ENCODE measurements at regions not wholly inside any gene's neighbourhood (a gene's known extent, or its start where the extent isn't known, plus 50 kb on each side); places are given as distances from the start of the nearest gene placed in this dataset.

DNA sequence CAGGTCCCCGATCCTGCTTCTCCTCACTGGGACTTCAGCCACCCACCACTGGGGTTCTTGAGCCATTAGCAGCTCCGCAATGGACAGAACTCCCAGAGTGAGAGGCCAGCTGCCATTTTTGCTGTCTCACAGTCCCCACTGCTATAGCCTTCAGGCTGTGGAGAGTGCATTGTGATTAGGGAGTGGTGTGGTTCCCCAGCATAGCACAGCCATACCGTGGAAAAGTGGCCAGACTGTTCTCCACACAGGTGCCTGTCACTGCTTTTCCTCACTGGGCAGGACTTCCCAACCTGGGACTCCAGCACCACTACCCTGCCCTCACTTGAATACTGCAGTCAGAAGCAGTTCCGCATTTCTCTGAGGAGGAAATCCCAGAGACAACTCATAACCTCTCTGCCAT, 270.3 kb upstream of the DCBLD2 start:
- H4K20me1 ChIP-seq (ENCODE audit: control insufficient read depth, extremely low read depth, insufficient read depth, low read length) = no peaks in the 10 kb centered on the region
- TF ChIP-seq, protein P1, sequence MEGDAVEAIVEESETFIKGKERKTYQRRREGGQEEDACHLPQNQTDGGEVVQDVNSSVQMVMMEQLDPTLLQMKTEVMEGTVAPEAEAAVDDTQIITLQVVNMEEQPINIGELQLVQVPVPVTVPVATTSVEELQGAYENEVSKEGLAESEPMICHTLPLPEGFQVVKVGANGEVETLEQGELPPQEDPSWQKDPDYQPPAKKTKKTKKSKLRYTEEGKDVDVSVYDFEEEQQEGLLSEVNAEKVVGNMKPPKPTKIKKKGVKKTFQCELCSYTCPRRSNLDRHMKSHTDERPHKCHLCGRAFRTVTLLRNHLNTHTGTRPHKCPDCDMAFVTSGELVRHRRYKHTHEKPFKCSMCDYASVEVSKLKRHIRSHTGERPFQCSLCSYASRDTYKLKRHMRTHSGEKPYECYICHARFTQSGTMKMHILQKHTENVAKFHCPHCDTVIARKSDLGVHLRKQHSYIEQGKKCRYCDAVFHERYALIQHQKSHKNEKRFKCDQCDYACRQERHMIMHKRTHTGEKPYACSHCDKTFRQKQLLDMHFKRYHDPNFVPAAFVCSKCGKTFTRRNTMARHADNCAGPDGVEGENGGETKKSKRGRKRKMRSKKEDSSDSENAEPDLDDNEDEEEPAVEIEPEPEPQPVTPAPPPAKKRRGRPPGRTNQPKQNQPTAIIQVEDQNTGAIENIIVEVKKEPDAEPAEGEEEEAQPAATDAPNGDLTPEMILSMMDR (conservative IDR thresholded peaks at IDR 0.05 in 1 of 2, IDR thresholded peaks at IDR 0.05 in 1 of 2; ENCODE audit: low read depth in 1 of 2, low read length in 2 of 2) = no peak
- no peak for TF ChIP-seq EZH2 (IDR thresholded peaks at IDR 0.05; ENCODE audit: low read length, missing control alignments)
- no peaks in the 10 kb centered on the region for H3K9me3 ChIP-seq (ENCODE audit: control insufficient read depth, insufficient read depth, low read depth, low read length)
- H3K79me2 ChIP-seq (ENCODE audit: control insufficient read depth, insufficient read depth, low read length) = no peaks in the 10 kb centered on the region
- no peak overlapping the region for H3K4me3 ChIP-seq (replicated peaks in 1 of 4; ENCODE audit: control extremely low read depth in 1 of 4, insufficient read depth in 1 of 4, low read depth in 3 of 4, low read length in 4 of 4)
- no peak overlapping the region for H3K4me2 ChIP-seq (ENCODE audit: extremely low read depth, insufficient read depth, low read length)
- H3K4me1 ChIP-seq (ENCODE audit: control insufficient read depth, extremely low read depth, insufficient read depth, low read length) = no peaks in the 10 kb centered on the region
- no peak overlapping the region for H3K27ac ChIP-seq (ENCODE audit: insufficient read depth, low read length)
- H3K36me3 ChIP-seq (ENCODE audit: control insufficient read depth, insufficient read depth, low read length) = no peaks in the 10 kb centered on the region
- no peak overlapping the region for H3K9ac ChIP-seq (ENCODE audit: insufficient read depth, low read length)
- no peak for DNase-seq (ENCODE audit: low read depth in 2 of 2)
- no peak overlapping the region for H2AFZ ChIP-seq (ENCODE audit: low read length)
- no peaks in the 10 kb centered on the region for H3K27me3 ChIP-seq (ENCODE audit: control insufficient read depth, insufficient read depth, low read length)

DNA sequence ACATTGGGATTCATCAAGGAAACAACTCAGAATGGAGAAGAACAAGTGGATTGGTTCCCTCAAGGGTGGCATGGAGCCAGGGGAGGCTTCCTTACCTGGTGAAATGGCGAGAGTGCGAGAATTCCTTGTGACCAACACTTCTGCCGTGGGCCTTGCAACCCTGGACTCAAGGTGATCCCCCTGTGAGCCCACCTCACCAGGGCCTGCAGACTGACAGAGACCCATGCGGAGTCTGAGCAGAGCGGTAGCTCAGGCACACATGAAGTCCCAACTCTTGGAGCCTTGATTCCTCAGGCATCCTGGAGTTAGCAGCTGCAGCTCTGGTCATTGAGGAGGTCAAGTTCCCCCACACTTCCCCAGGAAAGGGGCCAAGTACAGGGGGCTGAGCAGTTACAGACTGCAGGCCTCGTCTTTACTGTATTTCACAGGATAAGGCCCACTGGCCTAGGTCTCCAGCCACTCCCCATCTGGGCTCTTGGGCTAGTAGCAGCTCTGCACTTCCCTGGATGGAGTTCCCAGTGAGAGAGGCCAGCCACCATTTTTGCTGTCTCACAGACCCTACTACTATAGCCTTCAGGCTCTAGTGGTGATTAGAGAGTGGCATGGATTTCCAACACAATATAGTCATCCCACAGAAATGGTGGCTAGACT, 269.5 kb upstream of the DCBLD2 start:
- H2AFZ ChIP-seq (ENCODE audit: low read length) = no peak overlapping the region
- no peak for DNase-seq (ENCODE audit: low read depth in 2 of 2)
- no peak overlapping the region for H3K27ac ChIP-seq (ENCODE audit: insufficient read depth, low read length)
- no peak overlapping the region for H3K4me3 ChIP-seq (replicated peaks in 1 of 4; ENCODE audit: control extremely low read depth in 1 of 4, insufficient read depth in 1 of 4, low read depth in 3 of 4, low read length in 4 of 4)
- TF ChIP-seq, protein P1 (conservative IDR thresholded peaks at IDR 0.05 in 1 of 2, IDR thresholded peaks at IDR 0.05 in 1 of 2; ENCODE audit: low read depth in 1 of 2, low read length in 2 of 2) = no peak
- TF ChIP-seq EZH2 (IDR thresholded peaks at IDR 0.05; ENCODE audit: low read length, missing control alignments) = no peak
- H3K79me2 ChIP-seq (ENCODE audit: control insufficient read depth, insufficient read depth, low read length) = no peaks in the 10 kb centered on the region
- H3K27me3 ChIP-seq (ENCODE audit: control insufficient read depth, insufficient read depth, low read length) = no peaks in the 10 kb centered on the region
- no peak overlapping the region for H3K9ac ChIP-seq (ENCODE audit: insufficient read depth, low read length)
- no peaks in the 10 kb centered on the region for H3K4me1 ChIP-seq (ENCODE audit: control insufficient read depth, extremely low read depth, insufficient read depth, low read length)
- no peak overlapping the region for H3K4me2 ChIP-seq (ENCODE audit: extremely low read depth, insufficient read depth, low read length)
- H4K20me1 ChIP-seq (ENCODE audit: control insufficient read depth, extremely low read depth, insufficient read depth, low read length) = no peaks in the 10 kb centered on the region
- H3K36me3 ChIP-seq (ENCODE audit: control insufficient read depth, insufficient read depth, low read length) = no peaks in the 10 kb centered on the region
- H3K9me3 ChIP-seq (ENCODE audit: control insufficient read depth, insufficient read depth, low read depth, low read length) = no peaks in the 10 kb centered on the region

DNA sequence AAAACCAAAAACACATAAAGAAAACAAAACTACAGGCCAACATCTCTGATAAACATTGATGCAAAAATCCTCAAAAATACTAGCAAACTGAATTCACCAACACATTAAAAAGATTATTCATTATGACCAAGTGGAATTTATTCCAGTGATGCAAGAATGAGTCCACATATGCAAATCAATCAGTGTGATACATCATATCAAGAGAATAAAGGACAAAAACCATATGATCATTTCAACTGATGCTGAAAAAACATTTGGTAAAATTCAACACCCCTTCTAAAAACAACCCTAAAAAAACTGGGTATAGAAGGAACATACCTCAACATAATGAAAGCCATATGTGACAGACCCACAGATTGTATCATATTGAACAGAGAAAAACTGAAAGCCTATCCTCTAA, 265.6 kb upstream of the DCBLD2 start:
- no peak overlapping the region for H2AFZ ChIP-seq (ENCODE audit: low read length)

More for the DNA sequence above, 265.6 kb upstream of the DCBLD2 start:
- no peak overlapping the region for H3K4me2 ChIP-seq (ENCODE audit: extremely low read depth, insufficient read depth, low read length)
- H3K4me3 ChIP-seq (replicated peaks in 1 of 4; ENCODE audit: control extremely low read depth in 1 of 4, insufficient read depth in 1 of 4, low read depth in 3 of 4, low read length in 4 of 4) = no peak overlapping the region
- TF ChIP-seq, protein P1 (conservative IDR thresholded peaks at IDR 0.05 in 1 of 2, IDR thresholded peaks at IDR 0.05 in 1 of 2; ENCODE audit: low read depth in 1 of 2, low read length in 2 of 2) = no peak
- no peak for TF ChIP-seq EZH2 (IDR thresholded peaks at IDR 0.05; ENCODE audit: low read length, missing control alignments)
- no peaks in the 10 kb centered on the region for H3K79me2 ChIP-seq (ENCODE audit: control insufficient read depth, insufficient read depth, low read length)
- no peaks in the 10 kb centered on the region for H3K36me3 ChIP-seq (ENCODE audit: control insufficient read depth, insufficient read depth, low read length)
- H4K20me1 ChIP-seq (ENCODE audit: control insufficient read depth, extremely low read depth, insufficient read depth, low read length) = no peaks in the 10 kb centered on the region
- H3K9me3 ChIP-seq (ENCODE audit: control insufficient read depth, insufficient read depth, low read depth, low read length) = no peaks in the 10 kb centered on the region
- peak; percentile 7 to 8 for DNase-seq (ENCODE audit: low read depth in 2 of 2)
- no peak overlapping the region for H3K27ac ChIP-seq (ENCODE audit: insufficient read depth, low read length)
- no peaks in the 10 kb centered on the region for H3K4me1 ChIP-seq (ENCODE audit: control insufficient read depth, extremely low read depth, insufficient read depth, low read length)
- H3K27me3 ChIP-seq (ENCODE audit: control insufficient read depth, insufficient read depth, low read length) = no peaks in the 10 kb centered on the region
- H3K9ac ChIP-seq (ENCODE audit: insufficient read depth, low read length) = no peak overlapping the region
